SKM-1 (cell line): ENCODE measurements at regions not wholly inside any gene's neighbourhood (a gene's known extent, or its start where the extent isn't known, plus 50 kb on each side); places are given as distances from the start of the nearest gene placed in this dataset.

Experiments
- DNase-seq: peaks from one replicate; lab custom pipeline; 2025; ENCODE audit not compliant: unreplicated experiment; lab: John Stamatoyannopoulos, UW

- DNase-seq, result no peak
These were observed 1331.2 kb upstream of the GBE1 start for GRCh38 chr3:83092521-83093221.

GRCh38 chr3:83076041-83076440, 1314.6 kb upstream of the GBE1 start:
- no peak for DNase-seq

GRCh38 chr3:83074485-83074884, 1313.0 kb upstream of the GBE1 start:
- DNase-seq, result no peak

GRCh38 chr3:83065851-83066460, 1304.5 kb upstream of the GBE1 start:
- DNase-seq, result no peak

GRCh38 chr3:83063446-83063845, 1302.0 kb upstream of the GBE1 start:
- no peak for DNase-seq

- DNase-seq, result no peak
These were observed 1287.1 kb upstream of the GBE1 start for GRCh38 chr3:83048556-83048955.

- no peak for DNase-seq
These were observed 1278.0 kb upstream of the GBE1 start for GRCh38 chr3:83039422-83039821.

- DNase-seq, result no peak
These were observed 1274.2 kb upstream of the GBE1 start for GRCh38 chr3:83035704-83036010.

- no peak for DNase-seq
These were observed 1273.6 kb upstream of the GBE1 start for GRCh38 chr3:83034806-83035703.

GRCh38 chr3:83033133-83033532, 1271.7 kb upstream of the GBE1 start:
- no peak for DNase-seq

- no peak for DNase-seq
These were observed 1261.6 kb upstream of the GBE1 start for GRCh38 chr3:83023086-83023485.

GRCh38 chr3:83011481-83011880, 1250.0 kb upstream of the GBE1 start:
- no peak for DNase-seq

GRCh38 chr3:83003917-83004316, 1242.5 kb upstream of the GBE1 start:
- no peak for DNase-seq

- DNase-seq, result no peak
These were observed 1241.5 kb upstream of the GBE1 start for GRCh38 chr3:83002869-83003445.

- no peak for DNase-seq
These were observed 1238.3 kb upstream of the GBE1 start for GRCh38 chr3:82999777-83000176.

- DNase-seq, result no peak
These were observed 1216.9 kb upstream of the GBE1 start for GRCh38 chr3:82978368-82978767.

GRCh38 chr3:82977871-82978270, 1216.4 kb upstream of the GBE1 start:
- no peak for DNase-seq

GRCh38 chr3:82973791-82974190, 1212.3 kb upstream of the GBE1 start:
- no peak for DNase-seq

- no peak for DNase-seq
These were observed 1198.9 kb upstream of the GBE1 start for GRCh38 chr3:82960379-82960778.

- no peak for DNase-seq
These were observed 1196.3 kb upstream of the GBE1 start for GRCh38 chr3:82957696-82958095.

- DNase-seq, result no peak
These were observed 1195.6 kb upstream of the GBE1 start for GRCh38 chr3:82957079-82957478.

GRCh38 chr3:82954486-82954885, 1193.0 kb upstream of the GBE1 start:
- DNase-seq, result no peak
